ENCODE measurements at regions not wholly inside any gene's neighbourhood (a gene's known extent, or its start where the extent isn't known, plus 50 kb on each side); places are given as distances from the start of the nearest gene placed in this dataset.

GRCh38 chr4:108398836-108399235 is 221.5 kb upstream of the RPL34 start:
- DNase-seq = no peak

- no peak for DNase-seq
Measured at GRCh38 chr4:108398316-108398715, 222.1 kb upstream of the RPL34 start.

GRCh38 chr4:108397850-108398249 is 222.5 kb upstream of the RPL34 start:
- no peak for DNase-seq

GRCh38 chr4:108396900-108397497 is 223.4 kb upstream of the RPL34 start:
- peak in 1 of 3 experiments; percentile 4 for DNase-seq

- no peak for DNase-seq
Measured at GRCh38 chr4:108395786-108396185, 224.6 kb upstream of the RPL34 start.

GRCh38 chr4:108393890-108394472 is 225.2 kb upstream of the LEF1 start:
- no peak for DNase-seq

GRCh38 chr4:108391701-108392455 is 223.1 kb upstream of the LEF1 start:
- DNase-seq = no peak

GRCh38 chr4:108385076-108385475 is 216.3 kb upstream of the LEF1 start:
- no peak for DNase-seq

GRCh38 chr4:108384544-108384943 is 215.8 kb upstream of the LEF1 start:
- no peak for DNase-seq

GRCh38 chr4:108383157-108383556 is 214.4 kb upstream of the LEF1 start:
- no peak for DNase-seq

GRCh38 chr4:108382751-108383150 is 214.0 kb upstream of the LEF1 start:
- no peak for DNase-seq

- DNase-seq = no peak
Measured at GRCh38 chr4:108378164-108378563, 209.4 kb upstream of the LEF1 start.

GRCh38 chr4:108377021-108377420 is 208.3 kb upstream of the LEF1 start:
- DNase-seq = no peak

GRCh38 chr4:108375434-108375833 is 206.7 kb upstream of the LEF1 start:
- DNase-seq = no peak

GRCh38 chr4:108372681-108373080 is 203.9 kb upstream of the LEF1 start:
- no peak for DNase-seq

- no peak for DNase-seq
Measured at GRCh38 chr4:108371282-108371681, 202.6 kb upstream of the LEF1 start.

- peak in 2 of 3 experiments; percentile 12 to 24 for DNase-seq
Measured at GRCh38 chr4:108370291-108371141, 201.8 kb upstream of the LEF1 start.

GRCh38 chr4:108369035-108369655 is 200.4 kb upstream of the LEF1 start:
- DNase-seq = no peak

GRCh38 chr4:108367751-108368150 is 199.0 kb upstream of the LEF1 start:
- no peak for DNase-seq

GRCh38 chr4:108366716-108367115 is 198.0 kb upstream of the LEF1 start:
- no peak for DNase-seq

- no peak for DNase-seq
Measured at GRCh38 chr4:108365551-108365950, 196.8 kb upstream of the LEF1 start.

- DNase-seq = no peak
Measured at GRCh38 chr4:108361886-108362285, 193.2 kb upstream of the LEF1 start.

- peak in 1 of 3 experiments; percentile 7 for DNase-seq
Measured at GRCh38 chr4:108361446-108361820, 192.7 kb upstream of the LEF1 start.
